ENCODE measurements at regions not wholly inside any gene's neighbourhood (a gene's known extent, or its start where the extent isn't known, plus 50 kb on each side); places are given as distances from the start of the nearest gene placed in this dataset.

DNA sequence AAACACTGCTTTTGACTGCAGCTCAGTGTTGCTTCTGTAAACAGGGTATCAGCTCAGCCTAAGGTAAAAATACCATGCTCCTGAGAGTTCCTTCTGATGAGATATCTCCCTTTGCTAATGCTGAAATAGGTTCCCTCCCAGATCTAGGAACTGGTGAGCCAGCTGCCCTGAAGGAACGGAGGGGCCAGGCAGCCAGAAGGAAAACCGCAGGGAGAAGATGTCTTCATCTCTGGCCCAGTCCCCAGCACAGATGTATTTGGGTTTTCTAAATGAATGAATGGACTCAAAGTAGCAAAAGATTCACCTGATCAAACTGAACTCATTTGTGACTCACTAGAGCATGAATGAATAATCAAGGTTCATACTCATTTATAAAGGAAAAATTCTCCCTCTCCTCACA lies 247.8 kb downstream of the MSRB3 start:
- Histone ChIP-seq H3K27me3 (ENCODE audit: control insufficient read depth in 2 of 2, insufficient read depth in 2 of 2, low read length in 2 of 2) (no peaks in the 10 kb centered on the region), H3K4me2 (ENCODE audit: insufficient read depth, low read length) (no peak overlapping the region), H4K20me1 (replicated peaks; ENCODE audit: control insufficient read depth, extremely low read depth, insufficient read depth, low read length) (no peaks in the 10 kb centered on the region), H2AFZ (ENCODE audit: low read depth, low read length) (no peak overlapping the region), H3K27ac (ENCODE audit: insufficient read depth, low read depth, low read length) (no peak overlapping the region), H3K36me3 (ENCODE audit: control insufficient read depth in 2 of 2, extremely low read depth in 1 of 2, insufficient read depth in 2 of 2, low read length in 2 of 2) (no peaks in the 10 kb centered on the region), H3K4me3 (replicated peaks in 1 of 3; ENCODE audit: insufficient read depth in 1 of 3, low read depth in 1 of 3, low read length in 3 of 3) (no peak overlapping the region), H3K9ac (replicated peaks; ENCODE audit: extremely low read depth, insufficient read depth, low read length) (no peak overlapping the region), H3K79me2 (ENCODE audit: control insufficient read depth, insufficient read depth, low read length) (no peaks in the 10 kb centered on the region), H3K9me3 (replicated peaks; ENCODE audit: control insufficient read depth, insufficient read depth, low read length) (no peaks in the 10 kb centered on the region), H3K9me1 (replicated peaks; ENCODE audit: control insufficient read depth, extremely low read depth, insufficient read depth, low read length) (no peaks in the 10 kb centered on the region), H3K4me1 (ENCODE audit: control insufficient read depth, extremely low read depth, insufficient read depth, low read length) (peaks cover 26% of the 10 kb centered on the region)
- BruUV-seq (replicated peaks): no TSS peak
- CTCF ChIA-PET: interaction anchor here (1.2 to 2.4 kb wide), 3 partner anchors 8 to 30 kb away, joined by 4 to 12 read pairs (median 11); no protein-coding TSS in a partner anchor
- dilution Hi-C loops (cut with MboI; ENCODE audit: extremely low pct_ligation_motif_present, low sequenced_read_pairs) (no loop called here), intact Hi-C loops (cut with micrococcal nuclease) (no loop called here)
- POLR2A ChIA-PET: interaction anchor here (0.6 kb wide), 1 partner anchor 932 kb away, joined by 3 read pairs; no protein-coding TSS in a partner anchor
- TF ChIP-seq POLR2AphosphoS5 (IDR thresholded peaks at IDR 0.05; ENCODE audit: insufficient read depth, low read depth, low read length) (no peak), FOS (IDR thresholded peaks at IDR 0.05; ENCODE audit: borderline replicate concordance, insufficient read depth, low read length) (no peak), CTCF (IDR thresholded peaks at IDR 0.05; ENCODE audit: extremely low read depth in 1 of 2, insufficient read depth in 1 of 2, low read depth in 1 of 2, low read length in 2 of 2) (no peak), MYC (IDR thresholded peaks at IDR 0.05; ENCODE audit: low read depth, low read length) (no peak), JUN (IDR thresholded peaks at IDR 0.05; ENCODE audit: borderline replicate concordance, insufficient read depth, insufficient read length, low read depth) (no peak), POLR2A (IDR thresholded peaks at IDR 0.05; ENCODE audit: low read depth, low read length) (no peak), EZH2 (IDR thresholded peaks at IDR 0.05; ENCODE audit: borderline replicate concordance, low read depth, low read length, severe bottlenecking) (no peak), GATA2 (IDR thresholded peaks at IDR 0.05; ENCODE audit: insufficient read depth, insufficient read length, low read depth, low read length) (no peak)
- TF ChIP-seq, protein P1, sequence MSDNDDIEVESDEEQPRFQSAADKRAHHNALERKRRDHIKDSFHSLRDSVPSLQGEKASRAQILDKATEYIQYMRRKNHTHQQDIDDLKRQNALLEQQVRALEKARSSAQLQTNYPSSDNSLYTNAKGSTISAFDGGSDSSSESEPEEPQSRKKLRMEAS (IDR thresholded peaks at IDR 0.05; ENCODE audit: insufficient read depth, insufficient read length): no peak
- FAIRE-seq (no peak), DNase-seq (ENCODE audit: low read depth, low spot score) (no peak)
